Amygdala (tissue), 56 donors: ENCODE measurements at regions not wholly inside any gene's neighbourhood (a gene's known extent, or its start where the extent isn't known, plus 50 kb on each side); places are given as distances from the start of the nearest gene placed in this dataset.
A peak's percentile ranks its signal among the peaks of the same experiment; 100 is the strongest.
"Not testable (repeated sequence)": the region's sequence is repeated elsewhere in the genome, so short reads cannot be mapped to it uniquely, and the experiment has no call there.

Experiments used
- DNase-seq, 56 donors: peaks; one replicate each; lab custom pipeline; 2025; lab: John Stamatoyannopoulos, UW

DNA sequence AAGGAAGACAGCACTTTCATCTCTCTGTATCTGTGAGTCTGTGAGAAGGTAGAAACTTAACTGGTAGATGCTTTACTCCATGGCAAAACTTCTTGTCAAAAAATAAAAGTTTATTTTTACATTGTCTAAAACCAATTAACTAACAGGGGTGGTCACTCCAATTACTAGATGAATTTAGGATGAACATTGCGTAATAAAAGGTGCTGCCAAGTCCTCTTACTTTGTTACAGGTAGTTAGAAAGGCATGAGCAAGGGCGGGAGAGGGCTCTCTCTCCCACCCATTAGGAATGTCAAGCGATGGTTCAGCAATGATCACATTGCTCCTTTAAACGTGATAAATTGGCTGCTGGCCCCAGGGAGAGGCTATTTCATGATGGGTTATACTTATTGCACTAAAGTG is 512.3 kb downstream of the SLITRK5 start:
- DNase-seq = no peak

DNA sequence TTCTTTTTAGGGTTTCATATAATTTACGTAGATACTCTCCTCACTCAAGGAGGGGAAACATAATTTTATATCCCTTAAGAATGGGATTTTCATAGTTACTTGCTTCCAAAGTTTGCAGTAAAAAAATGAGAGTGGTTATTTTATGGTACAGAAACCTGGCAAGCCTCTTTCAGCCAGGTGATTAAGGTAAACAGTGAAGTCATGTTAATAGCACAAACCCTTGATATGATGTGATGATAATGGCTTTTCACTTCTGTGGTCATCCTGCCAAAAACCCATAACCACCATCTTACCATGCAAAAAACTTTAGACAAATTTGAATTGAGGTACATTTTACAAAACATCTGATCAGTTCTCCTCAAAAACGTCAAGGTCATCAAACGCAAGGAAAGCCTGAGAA is 517.8 kb downstream of the SLITRK5 start:
- no peak for DNase-seq

DNA sequence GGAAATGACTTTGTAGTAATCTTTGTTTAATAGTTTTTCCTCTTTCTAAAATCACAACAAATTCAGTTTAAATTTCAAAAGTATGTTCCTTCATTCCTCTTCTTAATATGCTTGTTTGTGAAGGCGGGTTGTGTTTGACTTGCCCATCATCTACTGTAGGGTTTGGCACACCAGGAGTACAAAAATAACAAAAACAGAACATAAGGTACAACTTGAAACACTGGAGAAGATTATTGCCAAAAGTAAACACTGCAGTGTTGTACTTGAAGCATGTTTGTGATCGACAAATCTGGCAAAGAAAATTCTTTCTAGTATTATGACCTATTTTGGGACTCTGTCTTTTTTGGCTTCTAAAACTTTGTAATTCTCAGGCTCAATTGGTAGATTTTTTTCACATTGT is 518.6 kb downstream of the SLITRK5 start:
- DNase-seq = peak in 1 of 56 donors; percentile 4

DNA sequence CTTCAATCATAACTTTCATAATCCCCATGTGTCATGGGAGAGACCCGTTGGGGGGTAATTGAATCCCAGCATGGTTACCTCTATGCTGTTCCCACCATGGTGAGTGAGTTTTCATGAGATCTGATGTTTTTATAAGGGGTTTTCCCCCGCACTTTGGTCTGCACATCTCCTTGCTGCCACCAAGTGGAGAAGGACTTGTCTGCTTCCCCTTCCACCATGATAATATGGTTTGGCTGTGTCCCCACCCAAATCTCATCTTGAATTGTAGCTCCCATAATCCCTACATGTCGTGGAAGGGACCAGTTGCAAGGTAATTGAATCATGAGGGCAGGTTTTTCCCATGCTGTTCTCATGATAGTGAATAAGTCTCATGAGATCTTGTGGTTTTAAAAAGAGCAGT is 524.9 kb downstream of the SLITRK5 start:
- no peak for DNase-seq

DNA sequence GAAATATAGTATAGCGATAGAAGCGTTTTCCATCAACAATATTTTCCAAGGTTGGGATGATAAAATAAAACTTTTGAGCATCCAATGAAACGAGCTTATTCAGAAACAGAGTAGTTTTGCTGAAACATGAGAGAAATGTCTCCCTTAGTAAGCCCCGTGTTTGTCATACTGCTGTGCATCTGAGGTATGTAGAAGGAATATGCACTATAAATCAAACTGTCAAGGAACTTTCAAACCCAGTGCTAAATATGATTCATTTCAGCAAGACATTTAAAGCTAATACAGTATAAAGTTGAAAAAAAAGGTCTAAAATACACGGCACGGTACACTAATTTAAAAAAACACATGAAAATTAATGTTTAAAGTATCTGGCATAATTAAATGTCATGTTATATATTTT is 546.2 kb downstream of the SLITRK5 start:
- DNase-seq = no peak

DNA sequence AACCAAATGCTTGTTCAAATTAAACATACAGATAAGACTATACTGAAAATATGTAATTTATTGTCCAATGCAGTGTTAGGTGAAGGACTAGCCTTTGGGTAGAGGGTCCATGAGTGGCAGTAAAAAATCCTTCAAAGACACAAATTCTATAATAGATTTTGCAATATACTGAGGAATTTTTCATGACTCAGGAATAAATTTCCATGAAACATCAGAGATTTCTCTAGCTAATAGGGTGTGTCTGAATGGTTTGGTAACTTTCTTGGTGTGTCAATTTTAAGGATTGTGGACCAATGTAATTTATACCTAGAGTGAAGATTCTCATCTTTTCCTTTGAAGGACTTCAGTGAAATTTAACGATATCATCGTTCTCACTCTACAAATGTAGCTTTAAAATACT is 546.7 kb downstream of the SLITRK5 start:
- DNase-seq = no peak

DNA sequence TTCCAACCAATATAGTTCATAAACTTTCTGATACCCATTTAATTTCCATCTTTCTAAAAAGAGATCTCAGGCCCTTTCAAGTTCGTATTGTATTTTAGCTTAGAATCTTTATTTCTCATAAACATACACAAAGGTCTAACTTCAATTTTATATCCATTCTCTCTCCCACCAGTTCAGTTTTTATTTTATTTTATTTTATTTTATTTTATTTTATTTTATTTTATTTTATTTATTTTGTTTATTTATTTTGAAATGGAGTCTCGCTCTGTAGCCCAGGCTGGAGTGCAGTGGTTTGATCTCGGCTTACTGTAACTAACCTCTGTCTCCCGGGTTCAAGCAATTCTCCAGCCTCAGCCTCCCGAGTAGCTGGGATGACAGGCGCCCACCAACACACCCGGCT is 552.8 kb downstream of the SLITRK5 start:
- DNase-seq = no peak

DNA sequence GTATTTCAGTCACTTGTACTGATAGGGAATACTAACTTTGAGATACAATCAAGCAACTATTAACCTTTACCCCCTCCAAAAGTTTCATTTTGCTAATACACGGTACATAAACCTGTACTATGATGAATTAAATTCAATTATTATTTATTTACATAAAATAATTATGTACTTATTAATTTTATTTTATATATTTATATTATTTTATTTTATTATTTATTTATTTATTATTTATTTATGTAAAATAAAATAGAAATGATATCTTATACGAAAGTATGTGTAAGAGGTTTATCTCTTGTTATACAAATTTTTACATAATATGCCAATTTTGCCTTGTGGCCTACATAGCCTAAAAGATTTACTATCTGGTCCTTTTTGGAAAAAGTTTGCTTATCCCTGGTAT is 564.3 kb downstream of the SLITRK5 start:
- no peak for DNase-seq

DNA sequence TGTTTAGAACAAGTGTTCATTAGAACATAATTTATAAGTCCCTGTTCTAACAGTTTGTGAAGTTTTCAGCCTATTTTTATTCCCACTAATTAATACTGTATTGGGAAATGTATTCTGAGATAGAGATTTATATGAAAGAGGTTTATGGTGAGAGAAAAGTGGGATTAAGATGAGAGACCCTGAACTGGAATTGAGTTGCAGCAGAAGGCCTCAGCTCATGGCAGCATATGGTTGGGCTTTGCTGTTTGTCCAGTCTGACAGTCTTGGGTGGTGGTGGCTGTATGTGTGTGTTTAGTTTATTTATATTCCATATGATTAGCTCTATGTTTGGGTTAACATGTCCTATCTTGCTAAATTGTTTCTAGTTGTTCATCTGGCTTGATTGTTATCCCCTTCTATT is 575.1 kb downstream of the SLITRK5 start:
- no peak for DNase-seq

DNA sequence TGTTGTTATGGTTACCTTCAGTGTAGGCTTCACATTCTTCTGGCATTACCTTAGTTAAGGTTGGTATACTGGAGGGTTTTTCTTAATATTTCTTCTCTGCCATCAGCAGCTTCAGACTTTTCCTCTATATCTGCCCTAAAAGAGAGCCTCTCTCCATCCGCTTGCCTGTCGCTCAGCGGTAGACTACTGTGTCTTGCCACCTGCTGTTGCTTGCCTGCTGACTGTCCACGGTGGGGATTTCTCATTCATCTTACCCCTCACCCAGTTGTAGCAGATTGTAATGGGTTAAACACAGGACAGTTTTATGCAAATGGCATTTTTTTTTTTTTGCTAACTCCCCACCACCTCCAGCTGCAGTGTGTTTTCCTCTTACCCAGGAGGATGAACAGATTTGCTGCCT is 577.2 kb downstream of the SLITRK5 start:
- no peak for DNase-seq

DNA sequence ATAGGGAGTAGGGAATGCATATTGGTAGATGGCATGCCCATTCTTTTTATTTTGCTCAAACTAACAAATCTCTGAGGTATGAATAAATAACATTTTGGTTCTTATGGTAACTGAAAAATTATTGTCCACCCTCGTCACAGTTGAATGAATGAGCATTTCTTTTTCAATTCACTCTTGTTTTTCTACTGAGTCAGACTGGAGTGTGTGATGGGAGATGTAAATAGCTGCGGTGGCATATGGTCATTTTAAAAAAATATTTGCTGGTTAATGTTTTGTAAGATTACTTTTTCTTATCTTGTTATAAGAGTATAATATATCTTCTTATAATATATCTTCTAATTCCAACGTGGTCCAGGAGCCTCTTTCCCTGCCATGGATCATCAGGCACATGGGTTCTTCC is 586.5 kb downstream of the SLITRK5 start:
- no peak for DNase-seq

DNA sequence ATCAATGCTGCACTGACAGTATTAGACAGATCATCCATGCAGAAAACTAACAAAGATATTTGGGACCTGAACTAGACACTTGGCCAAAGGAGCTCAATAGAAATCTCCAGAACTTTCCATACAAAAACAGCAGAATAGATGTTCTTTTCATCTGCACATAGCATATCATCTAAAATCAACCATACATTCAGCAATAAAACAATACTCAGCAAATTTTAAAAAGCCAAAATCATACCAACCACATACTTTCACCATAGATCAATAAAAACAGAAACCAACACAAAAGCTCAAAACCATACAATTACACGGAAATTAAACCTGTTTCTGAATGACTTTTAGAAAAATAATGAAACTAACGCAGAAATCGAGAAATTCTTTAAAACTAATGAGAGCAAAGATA is 592.6 kb downstream of the SLITRK5 start:
- no peak for DNase-seq

DNA sequence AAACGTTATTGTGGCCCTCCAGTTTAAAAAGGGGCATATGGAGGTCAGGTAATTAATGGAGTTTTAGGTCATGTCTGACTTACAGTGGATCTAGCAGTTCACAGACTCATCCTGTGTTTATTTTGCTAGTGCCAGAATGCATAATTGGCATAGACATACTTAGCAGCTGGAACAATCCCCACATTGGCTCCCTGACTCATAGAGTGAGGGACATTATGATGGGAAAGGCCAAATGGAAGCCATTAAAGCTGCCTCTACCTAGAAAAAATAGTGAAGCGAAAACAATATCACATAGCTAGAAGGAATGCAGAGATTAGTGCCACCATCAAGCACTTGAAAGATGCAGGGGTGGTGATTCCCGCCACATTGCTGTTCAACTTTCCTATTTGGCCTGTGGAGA is 610.7 kb downstream of the SLITRK5 start:
- DNase-seq = no peak

DNA sequence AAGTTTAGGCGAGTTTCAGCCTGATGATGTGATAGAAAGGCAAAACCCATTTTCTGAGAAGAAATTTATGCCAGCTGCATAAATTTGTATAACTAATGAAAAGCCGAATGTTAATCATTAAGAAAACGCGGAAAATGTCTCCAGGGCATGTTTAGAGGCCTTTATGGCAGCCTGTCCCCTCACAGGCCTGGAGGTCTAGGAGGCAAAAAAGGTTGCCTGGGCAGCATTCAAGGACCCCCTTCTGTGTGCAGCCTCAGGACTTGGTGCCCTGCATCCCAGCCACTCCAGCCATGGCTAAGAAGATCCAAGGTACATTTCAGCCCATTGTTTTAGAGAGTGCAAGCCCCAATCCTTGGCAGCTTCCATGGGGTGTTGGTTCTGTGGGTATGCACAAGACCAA is 614.2 kb downstream of the SLITRK5 start:
- no peak for DNase-seq

DNA sequence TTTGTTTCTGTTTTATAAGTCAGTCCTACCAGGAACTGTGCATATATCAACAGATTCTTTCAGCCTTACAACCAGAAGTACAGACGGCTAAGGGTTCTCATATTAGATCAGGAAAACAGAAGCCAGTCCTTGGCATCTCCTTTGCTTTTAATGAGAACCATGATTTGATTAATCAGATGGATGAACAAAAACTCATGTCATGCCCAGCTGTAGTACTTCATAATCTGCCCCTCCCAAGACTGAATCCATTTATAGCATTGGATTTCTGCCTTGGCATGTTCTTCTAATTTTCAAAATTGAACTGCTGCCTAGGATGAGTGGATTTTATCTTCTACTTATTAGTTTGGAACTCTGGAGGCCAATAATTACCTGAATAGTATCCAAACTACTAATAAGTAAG is 617.2 kb downstream of the SLITRK5 start:
- DNase-seq = no peak

DNA sequence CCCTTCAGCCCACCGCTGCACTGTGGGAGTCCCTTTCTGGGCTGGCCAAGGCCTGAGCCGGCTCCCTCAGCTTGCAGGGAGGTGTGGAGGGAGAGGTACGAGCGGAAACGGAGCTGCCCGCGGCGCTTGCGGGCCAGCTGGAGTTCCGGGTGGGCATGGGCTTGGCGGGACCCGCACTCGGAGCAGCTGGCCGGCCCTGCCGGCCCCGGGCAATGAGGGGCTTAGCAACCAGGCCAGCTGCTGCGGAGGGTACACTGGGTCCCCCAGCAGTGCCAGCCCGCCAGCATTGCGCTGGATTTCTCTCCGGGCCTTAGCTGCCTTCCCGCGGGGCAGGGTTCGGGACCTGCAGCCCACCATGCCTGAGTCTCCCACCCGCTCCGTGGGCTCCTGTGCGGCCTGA is 620.6 kb downstream of the SLITRK5 start:
- DNase-seq = not testable (repeated sequence)

DNA sequence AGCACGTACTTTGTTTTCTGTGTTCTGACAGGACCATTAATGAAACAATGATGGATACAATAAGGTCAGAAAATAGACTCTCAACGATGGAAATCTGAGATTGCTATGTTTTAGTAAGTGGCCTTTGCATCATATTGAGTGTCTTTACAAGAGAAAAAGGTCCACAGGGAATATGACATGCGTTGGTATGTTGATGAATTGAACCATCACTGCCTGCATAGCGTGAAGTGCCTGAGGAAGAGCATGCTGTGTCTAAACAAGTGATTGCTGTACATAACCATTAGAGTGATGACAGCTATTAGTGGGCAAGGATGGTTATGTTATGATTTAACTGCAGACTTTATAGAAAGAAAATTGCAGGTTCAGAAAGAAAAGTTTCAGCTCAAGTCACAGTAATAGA is 623.2 kb downstream of the SLITRK5 start:
- no peak for DNase-seq

DNA sequence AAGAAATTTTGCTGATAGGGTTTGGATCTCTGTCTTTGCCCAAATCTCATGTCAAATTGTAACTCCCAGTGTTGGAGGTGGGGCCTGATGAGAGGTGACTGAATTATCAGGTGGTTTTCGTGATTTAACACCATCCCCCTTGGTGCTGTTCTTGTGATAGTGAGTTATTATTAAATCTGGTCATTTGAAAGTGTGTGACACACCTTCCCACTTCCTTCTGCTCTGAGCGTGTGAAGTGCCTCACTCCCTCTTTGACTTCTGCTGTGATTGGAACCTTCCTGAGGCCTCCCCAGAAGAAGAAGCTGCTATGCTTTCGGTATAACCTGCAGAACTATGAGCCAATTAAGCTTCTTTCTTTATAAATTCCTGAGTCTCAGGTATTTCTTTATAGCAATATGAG is 632.0 kb downstream of the SLITRK5 start:
- no peak for DNase-seq

DNA sequence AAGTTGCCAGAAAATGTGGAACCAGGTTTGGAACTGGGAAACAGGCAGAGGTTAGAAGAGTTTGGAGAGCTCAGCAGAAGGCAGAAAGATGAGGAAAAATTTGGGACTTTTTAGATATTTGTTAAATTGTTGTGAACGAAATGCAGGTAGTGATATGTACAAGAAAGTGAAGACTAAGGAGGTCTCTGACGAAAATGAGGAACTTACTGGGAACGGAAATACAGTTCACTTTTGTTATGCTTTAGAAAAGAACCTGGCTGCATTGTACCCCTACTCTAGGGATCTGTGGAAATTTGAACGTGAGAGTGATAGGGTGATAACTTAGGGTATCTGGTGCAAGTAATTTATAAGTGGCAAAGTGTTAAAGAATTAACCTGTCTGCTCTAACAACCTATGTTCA is 632.4 kb downstream of the SLITRK5 start:
- DNase-seq = no peak

DNA sequence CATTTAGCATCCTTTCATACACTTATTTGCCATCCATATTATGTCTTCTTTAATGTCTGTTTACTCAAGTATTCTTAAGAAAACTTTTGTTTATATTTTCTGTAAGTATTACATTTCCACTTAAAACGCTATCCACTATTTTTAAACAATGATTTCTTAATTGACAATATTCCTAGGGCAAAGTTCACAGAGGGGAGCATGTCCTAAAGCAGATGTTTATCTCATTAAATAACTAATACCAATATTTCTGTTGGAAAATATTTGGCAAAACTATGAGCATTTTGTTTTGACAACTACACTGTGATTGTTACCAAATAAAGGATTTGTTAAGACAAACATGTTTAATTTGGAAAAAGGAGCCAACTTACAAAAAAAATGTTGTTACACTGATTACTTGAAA is 643.3 kb downstream of the SLITRK5 start:
- no peak for DNase-seq

DNA sequence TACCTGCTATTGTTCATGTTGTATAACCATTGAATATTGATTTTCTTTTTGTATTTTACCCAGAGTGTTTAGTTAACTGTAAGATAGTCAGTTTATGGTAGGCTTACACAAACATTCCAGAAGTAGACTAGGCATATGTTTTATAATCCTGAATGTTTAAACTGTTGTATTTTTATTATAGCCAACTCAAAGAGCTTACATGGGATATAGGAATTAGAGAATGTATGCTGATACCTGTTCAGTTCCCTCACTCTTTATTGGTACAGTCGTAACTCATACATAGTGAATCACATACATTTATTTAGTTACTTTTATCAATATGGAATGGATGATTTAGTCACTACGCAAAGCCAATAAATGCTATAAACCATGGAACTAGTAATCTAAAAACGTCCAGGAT is 657.9 kb downstream of the SLITRK5 start:
- DNase-seq = no peak

DNA sequence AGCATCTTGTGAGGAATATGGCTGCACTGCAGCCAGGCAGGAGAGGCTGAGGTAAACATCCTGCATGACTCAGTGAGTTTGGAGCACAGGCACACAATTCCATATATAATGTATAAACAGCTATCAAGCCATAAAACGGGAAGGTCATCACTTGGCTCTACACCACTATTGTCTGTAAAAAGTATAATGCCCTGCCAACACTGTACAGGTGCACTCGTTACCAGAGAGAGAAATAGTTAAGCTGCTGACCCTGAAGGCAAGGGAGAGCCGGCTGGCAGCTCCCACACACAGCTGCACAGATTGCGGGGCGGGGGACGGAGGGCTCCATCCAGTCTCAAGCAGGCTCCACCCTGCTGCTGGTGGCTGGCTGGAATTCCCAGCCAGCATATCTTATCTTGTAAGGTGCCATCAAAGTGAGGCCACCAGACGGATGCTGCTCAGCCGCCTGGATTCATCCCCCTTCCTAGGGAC is 668.1 kb downstream of the SLITRK5 start:
- DNase-seq = no peak

DNA sequence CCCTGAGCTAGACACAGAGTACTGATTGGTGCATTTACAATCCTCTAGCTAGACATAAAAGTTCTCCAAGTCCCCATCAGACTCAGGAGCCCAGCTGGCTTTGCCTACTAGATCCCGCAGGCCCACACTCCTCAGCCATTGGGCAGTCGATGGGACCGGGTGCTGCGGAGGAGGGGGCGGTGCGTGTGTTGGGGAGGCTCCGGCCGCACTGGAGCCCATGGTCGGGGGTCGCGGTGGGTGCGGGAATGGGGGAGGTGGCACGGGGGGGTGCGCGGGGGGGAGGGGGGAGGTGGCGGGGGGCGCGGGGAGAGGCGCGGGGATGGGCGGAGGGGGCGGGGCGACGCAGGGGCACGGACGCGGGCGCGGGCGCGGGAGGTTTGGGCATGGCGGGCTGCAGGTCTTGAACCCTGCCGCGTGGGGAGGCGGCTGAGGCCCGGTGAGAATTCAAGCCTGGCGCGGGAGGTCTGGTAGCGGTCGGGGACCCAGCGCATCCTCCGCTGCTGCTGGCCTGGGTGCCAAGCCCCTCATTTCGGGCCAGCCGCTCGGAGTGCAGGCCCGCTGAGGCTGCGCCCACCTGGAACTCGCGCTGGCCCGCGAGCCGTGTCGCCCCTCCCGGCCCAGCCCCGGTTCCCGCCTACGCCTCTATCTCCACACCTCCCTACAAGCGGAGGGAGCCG is 674.1 kb downstream of the SLITRK5 start:
- DNase-seq = no peak
